Endodermal cell (in vitro differentiated cells): ENCODE measurements at regions not wholly inside any gene's neighbourhood (a gene's known extent, or its start where the extent isn't known, plus 50 kb on each side); places are given as distances from the start of the nearest gene placed in this dataset.

Experiments used
- DNase-seq: peaks from one replicate; pipeline ENCODE4 v3.0.0-alpha.2; 2017
- H3K27ac ChIP-seq: 2 replicates; pipeline ENCODE4 v1.5.1; 2013; ENCODE audit warnings: mild to moderate bottlenecking, low read depth, low read length, moderate library complexity
- H3K27me3 ChIP-seq: 2 replicates; pipeline ENCODE4 v1.6.1; 2013; ENCODE audit warnings: mild to moderate bottlenecking, low read length, moderate library complexity; ENCODE audit not compliant: insufficient read depth, control insufficient read depth, poor library complexity, severe bottlenecking
- H3K36me3 ChIP-seq: 2 replicates; pipeline ENCODE4 v1.7.0; 2013; ENCODE audit warnings: mild to moderate bottlenecking, low read length, moderate library complexity; ENCODE audit not compliant: control insufficient read depth, insufficient read depth
- H3K4me1 ChIP-seq: one replicate; pipeline ENCODE4 v1.7.0; 2013; ENCODE audit warnings: low read length; ENCODE audit not compliant: control insufficient read depth, insufficient read depth
- H3K4me3 ChIP-seq: 2 replicates; pipeline ENCODE4 v1.5.1; 2013; ENCODE audit warnings: mild to moderate bottlenecking, low read length, moderate library complexity
- H3K9ac ChIP-seq: 2 replicates; pipeline ENCODE4 v1.6.1; 2013; ENCODE audit warnings: mild to moderate bottlenecking, low read length, moderate library complexity; ENCODE audit not compliant: poor library complexity, severe bottlenecking; ENCODE audit errors: extremely low read depth
- H3K9me3 ChIP-seq: 2 replicates; pipeline ENCODE4 v1.6.1; 2013; ENCODE audit warnings: mild to moderate bottlenecking, low read length, moderate library complexity; ENCODE audit not compliant: control insufficient read depth
- H3K27ac Mint-ChIP-seq: 2 replicates; pipeline ENCODE4 v1.8.0; 2020; ENCODE audit warnings: mixed read lengths
- H3K27me3 Mint-ChIP-seq: 2 replicates; pipeline ENCODE4 v1.8.0; 2021; ENCODE audit warnings: mild to moderate bottlenecking, mixed read lengths; ENCODE audit not compliant: insufficient read depth
- H3K36me3 Mint-ChIP-seq: 2 replicates; pipeline ENCODE4 v1.8.0; 2020; ENCODE audit warnings: low read depth, mixed read lengths
- H3K4me1 Mint-ChIP-seq: 2 replicates; pipeline ENCODE4 v1.8.0; 2020; ENCODE audit warnings: mixed read lengths
- H3K4me3 Mint-ChIP-seq: 2 replicates; pipeline ENCODE4 v1.8.0; 2020; ENCODE audit warnings: mild to moderate bottlenecking, moderate library complexity, mixed read lengths
- H3K9me3 Mint-ChIP-seq: 2 replicates; pipeline ENCODE4 v1.8.0; 2020; ENCODE audit warnings: mild to moderate bottlenecking, mixed read lengths
- CTCF ChIP-seq: fragments of 200-600 bp; sonication (generic); conservative IDR thresholded peaks from 2 replicates; pipeline ENCODE4 v1.5.0; 2021; ENCODE audit warnings: antibody characterized with exemption, mild to moderate bottlenecking
- WGBS, 2 experiments: methylation state at CpG; one replicate each; pipeline versions ENCODE4 v1.1.5 to v1.1.7; 2013; ENCODE audit warnings: missing lambda C conversion rate in 2 of 2, mixed read lengths in 1 of 2; ENCODE audit not compliant: insufficient coverage in 1 of 2, insufficient read length in 1 of 2; 5-methylcytosine and 5-hydroxymethylcytosine counted together

DNA sequence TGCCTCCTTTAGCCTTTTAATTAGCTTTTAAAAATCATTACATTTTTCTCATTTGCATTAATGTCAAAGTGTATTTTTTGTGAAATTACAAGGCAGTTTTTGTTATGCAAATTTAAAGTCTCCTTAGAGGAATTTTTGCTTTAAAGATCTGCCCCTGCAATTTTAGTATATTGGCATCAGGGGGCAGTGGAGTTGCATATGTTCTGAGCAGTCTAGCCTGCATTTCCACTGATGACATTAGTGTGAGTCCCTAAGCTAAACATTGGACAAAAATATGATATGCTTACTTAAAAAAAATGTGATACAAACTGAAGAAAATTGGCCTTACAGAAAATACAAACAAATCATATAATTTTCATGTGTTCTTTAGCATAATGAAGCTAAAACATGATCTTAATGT lies 426.5 kb downstream of the SLC4A3 start:
- no peak for DNase-seq
- Histone ChIP-seq H3K36me3 (no peaks in the 10 kb centered on the region), H3K4me3 (no peak overlapping the region), H3K27ac (no peak overlapping the region), H3K9ac (no peak overlapping the region), H3K9me3 (peaks cover 18% of the 10 kb centered on the region), H3K27me3 (no peaks in the 10 kb centered on the region), H3K4me1 (no peaks in the 10 kb centered on the region)
- Mint-ChIP-seq H3K9me3 (peaks cover 16% of the 10 kb centered on the region), H3K27ac (no peak overlapping the region), H3K36me3 (no peaks in the 10 kb centered on the region), H3K27me3 (no peaks in the 10 kb centered on the region), H3K4me1 (no peaks in the 10 kb centered on the region), H3K4me3 (no peak overlapping the region)
- peak; percentile 85 for TF ChIP-seq CTCF

DNA sequence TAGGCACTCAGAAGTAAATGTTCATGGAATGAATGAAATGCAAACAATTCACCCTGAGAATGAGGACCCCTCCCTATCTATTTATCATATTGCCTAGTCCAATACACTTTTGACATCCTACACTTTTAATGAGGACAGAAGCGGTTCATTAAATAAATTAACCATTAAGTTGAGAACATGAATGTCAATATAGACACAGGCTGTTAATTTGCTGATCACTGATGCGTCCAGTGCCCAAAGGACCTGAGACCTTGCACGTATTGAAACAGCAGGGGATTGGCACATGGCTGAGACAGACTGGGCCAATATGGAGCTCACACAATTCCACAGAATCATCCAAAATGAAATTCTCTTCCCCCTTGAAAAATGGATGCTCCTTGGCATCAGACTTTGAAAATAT lies 430.0 kb downstream of the SLC4A3 start:
- 83 to 96% methylated on average over 2 to 3 of the region's 3 CpGs for WGBS, 2 experiments
- Histone ChIP-seq H3K9me3 (peaks cover 18% of the 10 kb centered on the region), H3K27ac (no peak overlapping the region), H3K4me3 (no peak overlapping the region), H3K9ac (no peak overlapping the region), H3K36me3 (no peaks in the 10 kb centered on the region), H3K4me1 (no peaks in the 10 kb centered on the region), H3K27me3 (no peaks in the 10 kb centered on the region)
- no peak for DNase-seq
- Mint-ChIP-seq H3K4me1 (no peaks in the 10 kb centered on the region), H3K27ac (no peak overlapping the region), H3K9me3 (peaks cover 16% of the 10 kb centered on the region), H3K27me3 (peaks cover 2% of the 10 kb centered on the region), H3K4me3 (no peak overlapping the region), H3K36me3 (no peaks in the 10 kb centered on the region)
- no peak for TF ChIP-seq CTCF

DNA sequence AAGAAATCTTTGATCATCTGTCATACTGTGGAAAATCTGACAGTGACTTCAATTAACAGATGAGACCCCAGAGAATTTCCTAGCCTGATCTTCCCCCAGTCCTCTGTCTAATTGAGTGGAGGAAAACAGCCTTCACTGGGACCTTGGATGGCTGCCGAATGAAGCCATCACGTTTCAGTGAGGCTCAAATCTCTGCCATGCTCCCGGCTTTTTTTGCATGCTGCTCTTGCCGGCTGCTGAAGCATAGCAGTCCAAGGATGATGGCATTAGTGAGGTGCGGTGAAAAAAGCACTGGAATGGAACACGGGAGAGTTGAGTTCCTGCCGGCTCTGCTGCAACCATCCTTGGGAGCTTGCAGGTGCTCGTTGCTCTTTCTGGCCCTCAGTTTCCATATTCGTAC lies 430.5 kb downstream of the SLC4A3 start:
- Histone ChIP-seq H3K4me1 (no peaks in the 10 kb centered on the region), H3K9me3 (peaks cover 18% of the 10 kb centered on the region), H3K27ac (no peak overlapping the region), H3K4me3 (no peak overlapping the region), H3K27me3 (no peaks in the 10 kb centered on the region), H3K36me3 (no peaks in the 10 kb centered on the region), H3K9ac (no peak overlapping the region)
- H3K4me1 Mint-ChIP-seq = no peaks in the 10 kb centered on the region
- H3K9me3 Mint-ChIP-seq = peaks cover 16% of the 10 kb centered on the region
- no peak for DNase-seq
- H3K4me3 Mint-ChIP-seq = no peak overlapping the region
- H3K27ac Mint-ChIP-seq = no peak overlapping the region
- H3K36me3 Mint-ChIP-seq = no peaks in the 10 kb centered on the region
- H3K27me3 Mint-ChIP-seq = peaks cover 8% of the 10 kb centered on the region
- TF ChIP-seq CTCF = no peak
- 87 to 89% methylated on average over 8 to 9 of the region's 9 CpGs for WGBS, 2 experiments
